ENCODE measurements at regions not wholly inside any gene's neighbourhood (a gene's known extent, or its start where the extent isn't known, plus 50 kb on each side); places are given as distances from the start of the nearest gene placed in this dataset.

- Histone ChIP-seq H3K27me3 (ENCODE audit: control insufficient read depth in 3 of 3, insufficient read depth in 3 of 3, low read length in 2 of 3) (no peaks in the 10 kb centered on the region), H3K9me3 (ENCODE audit: control insufficient read depth in 4 of 4, insufficient read depth in 3 of 4, low read length in 3 of 4) (no peaks in the 10 kb centered on the region), H3K4me1 (ENCODE audit: control insufficient read depth in 5 of 5, insufficient read depth in 5 of 5, low read length in 5 of 5) (no peaks in the 10 kb centered on the region), H3K4me3 (no peak overlapping the region), H3K9ac (ENCODE audit: insufficient read depth in 1 of 2, low read length in 2 of 2) (no peak overlapping the region), H3K27ac (ENCODE audit: low read depth in 1 of 2, low read length in 1 of 2) (no peak overlapping the region), H3K36me3 (ENCODE audit: control insufficient read depth in 4 of 4, insufficient read depth in 4 of 4, low read length in 4 of 4) (no peaks in the 10 kb centered on the region)
- DNase-seq (peak in 2 of 3 donors; percentile 7 to 25), ATAC-seq (ENCODE audit: insufficient read depth, low FRiP score) (no peak)
- 62 to 79% methylated on average over 1 of the region's 1 CpG for whole genome bisulfite sequencing, 2 donors
- TF ChIP-seq CTCF (IDR thresholded peaks at IDR 0.05; ENCODE audit: control extremely low read depth, extremely low read depth): no peak
Observed at GRCh38 chr7:88455696-88456095, 149.0 kb upstream of the STEAP4 start.

- Histone ChIP-seq H3K27ac (ENCODE audit: low read depth in 1 of 2, low read length in 1 of 2) (no peak overlapping the region), H3K36me3 (ENCODE audit: control insufficient read depth in 4 of 4, insufficient read depth in 4 of 4, low read length in 4 of 4) (no peaks in the 10 kb centered on the region), H3K9ac (ENCODE audit: insufficient read depth in 1 of 2, low read length in 2 of 2) (no peak overlapping the region), H3K4me3 (no peak overlapping the region), H3K9me3 (ENCODE audit: control insufficient read depth in 4 of 4, insufficient read depth in 3 of 4, low read length in 3 of 4) (no peaks in the 10 kb centered on the region), H3K4me1 (ENCODE audit: control insufficient read depth in 5 of 5, insufficient read depth in 5 of 5, low read length in 5 of 5) (no peaks in the 10 kb centered on the region), H3K27me3 (ENCODE audit: control insufficient read depth in 3 of 3, insufficient read depth in 3 of 3, low read length in 2 of 3) (no peaks in the 10 kb centered on the region)
- DNase-seq (no peak), ATAC-seq (ENCODE audit: insufficient read depth, low FRiP score) (no peak)
- no peak for TF ChIP-seq CTCF (IDR thresholded peaks at IDR 0.05; ENCODE audit: control extremely low read depth, extremely low read depth)
- WGBS, 2 donors: 79 to 87% methylated on average over 3 of the region's 3 CpGs
Observed at GRCh38 chr7:88452646-88453045, 146.0 kb upstream of the STEAP4 start.

- no peaks in the 10 kb centered on the region for H3K27me3 ChIP-seq (ENCODE audit: control insufficient read depth in 3 of 3, insufficient read depth in 3 of 3, low read length in 2 of 3)
- ATAC-seq (ENCODE audit: insufficient read depth, low FRiP score): no peak
Observed at GRCh38 chr7:88450874-88451273, 144.2 kb upstream of the STEAP4 start.

More at GRCh38 chr7:88450874-88451273, 144.2 kb upstream of the STEAP4 start:
- Histone ChIP-seq H3K9me3 (ENCODE audit: control insufficient read depth in 4 of 4, insufficient read depth in 3 of 4, low read length in 3 of 4) (no peaks in the 10 kb centered on the region), H3K36me3 (ENCODE audit: control insufficient read depth in 4 of 4, insufficient read depth in 4 of 4, low read length in 4 of 4) (no peaks in the 10 kb centered on the region), H3K4me3 (no peak overlapping the region), H3K9ac (ENCODE audit: insufficient read depth in 1 of 2, low read length in 2 of 2) (no peak overlapping the region), H3K4me1 (ENCODE audit: control insufficient read depth in 5 of 5, insufficient read depth in 5 of 5, low read length in 5 of 5) (no peaks in the 10 kb centered on the region), H3K27ac (ENCODE audit: low read depth in 1 of 2, low read length in 1 of 2) (no peak overlapping the region)
- DNase-seq: no peak
- TF ChIP-seq CTCF (IDR thresholded peaks at IDR 0.05; ENCODE audit: control extremely low read depth, extremely low read depth): no peak
- WGBS, 2 donors: 88 to 92% methylated on average over 1 of the region's 1 CpG

Data from lung (tissue), 11 donors.